T-helper 17 cell (primary cell): ENCODE measurements at regions not wholly inside any gene's neighbourhood (a gene's known extent, or its start where the extent isn't known, plus 50 kb on each side); places are given as distances from the start of the nearest gene placed in this dataset.

Source experiments
- ATAC-seq: fragments of 150-1000 bp; cut with Tn5 transposase; 2 replicates; pipeline ENCODE4 v1.10.0; 2021; ENCODE audit warnings: mild to moderate bottlenecking, moderate library complexity
- DNase-seq, 3 donors: peaks; one replicate each; pipeline versions ENCODE4 v3.0.0 to v3.0.0-alpha.2; 2020 to 2021
- H3K9me3 ChIP-seq: one replicate; pipeline ENCODE4 v1.7.0; 2013; ENCODE audit warnings: low read length, mild to moderate bottlenecking; ENCODE audit not compliant: control insufficient read depth, poor library complexity, severe bottlenecking
- H3K27ac Mint-ChIP-seq: one replicate; pipeline ENCODE4 v1.8.0; 2022; ENCODE audit warnings: mild to moderate bottlenecking, moderate library complexity, mixed read lengths
- H3K27me3 Mint-ChIP-seq: one replicate; pipeline ENCODE4 v1.8.0; 2022; ENCODE audit warnings: mixed read lengths
- H3K36me3 Mint-ChIP-seq: one replicate; pipeline ENCODE4 v1.8.0; 2022; ENCODE audit warnings: low read depth, mixed read lengths
- H3K4me1 Mint-ChIP-seq: one replicate; pipeline ENCODE4 v1.8.0; 2022; ENCODE audit warnings: mild to moderate bottlenecking, mixed read lengths
- H3K4me3 Mint-ChIP-seq: one replicate; pipeline ENCODE4 v1.8.0; 2022; ENCODE audit warnings: mild to moderate bottlenecking, moderate library complexity, mixed read lengths

GRCh38 chr15:69783211-69783610, 314.5 kb downstream of the TLE3 start:
- H3K9me3 ChIP-seq, result no peaks in the 10 kb centered on the region
- Mint-ChIP-seq H3K36me3 (peaks cover 2% of the 10 kb centered on the region), H3K4me3 (no peak overlapping the region), H3K27me3 (peaks cover 38% of the 10 kb centered on the region), H3K27ac (no peak overlapping the region), H3K4me1 (peaks cover 23% of the 10 kb centered on the region)
- DNase-seq (no peak), ATAC-seq (no peak)

GRCh38 chr15:69784798-69785566, 312.7 kb downstream of the TLE3 start:
- no peak for DNase-seq
- no peak for ATAC-seq
- no peak overlapping the region for H3K4me3 Mint-ChIP-seq
- peaks cover 2% of the 10 kb centered on the region for H3K36me3 Mint-ChIP-seq
- no peaks in the 10 kb centered on the region for H3K9me3 ChIP-seq
- peaks cover 25% of the 10 kb centered on the region for H3K4me1 Mint-ChIP-seq
- H3K27me3 Mint-ChIP-seq, result peaks cover 44% of the 10 kb centered on the region
- no peak overlapping the region for H3K27ac Mint-ChIP-seq

- ATAC-seq (no peak), DNase-seq (no peak)
- peaks cover 44% of the 10 kb centered on the region for H3K27me3 Mint-ChIP-seq
- H3K27ac Mint-ChIP-seq, result no peak overlapping the region
- no peak overlapping the region for H3K4me3 Mint-ChIP-seq
- H3K4me1 Mint-ChIP-seq, result peaks cover 25% of the 10 kb centered on the region
- H3K9me3 ChIP-seq, result no peaks in the 10 kb centered on the region
- peaks cover 2% of the 10 kb centered on the region for H3K36me3 Mint-ChIP-seq
These were observed 311.5 kb downstream of the TLE3 start for GRCh38 chr15:69786136-69786701.

- Mint-ChIP-seq H3K4me1 (peaks cover 10% of the 10 kb centered on the region), H3K4me3 (no peak overlapping the region), H3K27ac (no peak overlapping the region), H3K27me3 (peaks cover 42% of the 10 kb centered on the region), H3K36me3 (peaks cover 2% of the 10 kb centered on the region)
- DNase-seq (no peak), ATAC-seq (no peak)
- H3K9me3 ChIP-seq, result no peaks in the 10 kb centered on the region
These were observed 309.9 kb downstream of the TLE3 start for GRCh38 chr15:69787791-69788190.

- peaks cover 33% of the 10 kb centered on the region for H3K27me3 Mint-ChIP-seq
- H3K27ac Mint-ChIP-seq, result no peak overlapping the region
- H3K36me3 Mint-ChIP-seq, result no peaks in the 10 kb centered on the region
- DNase-seq (no peak), ATAC-seq (no peak)
- H3K4me3 Mint-ChIP-seq, result no peak overlapping the region
- H3K4me1 Mint-ChIP-seq, result peaks cover 4% of the 10 kb centered on the region
- no peaks in the 10 kb centered on the region for H3K9me3 ChIP-seq
These were observed 307.9 kb downstream of the TLE3 start for GRCh38 chr15:69789648-69790393.

- no peaks in the 10 kb centered on the region for H3K36me3 Mint-ChIP-seq
- no peak overlapping the region for H3K4me3 Mint-ChIP-seq
- no peaks in the 10 kb centered on the region for H3K9me3 ChIP-seq
- H3K27me3 Mint-ChIP-seq, result peaks cover 25% of the 10 kb centered on the region
- H3K4me1 Mint-ChIP-seq, result peaks cover 4% of the 10 kb centered on the region
- ATAC-seq, result no peak
- no peak overlapping the region for H3K27ac Mint-ChIP-seq
- no peak for DNase-seq
These were observed 307.1 kb downstream of the TLE3 start for GRCh38 chr15:69790632-69791031.

- Mint-ChIP-seq H3K27ac (no peak overlapping the region), H3K4me1 (peaks cover 4% of the 10 kb centered on the region), H3K4me3 (no peak overlapping the region), H3K36me3 (no peaks in the 10 kb centered on the region), H3K27me3 (peaks cover 11% of the 10 kb centered on the region)
- DNase-seq (no peak), ATAC-seq (no peak)
- H3K9me3 ChIP-seq, result no peaks in the 10 kb centered on the region
These were observed 304.9 kb downstream of the TLE3 start for GRCh38 chr15:69792823-69793222.

GRCh38 chr15:69793431-69793780, 304.3 kb downstream of the TLE3 start:
- peaks cover 16% of the 10 kb centered on the region for H3K27me3 Mint-ChIP-seq
- ATAC-seq (no peak), DNase-seq (no peak)
- H3K9me3 ChIP-seq, result no peaks in the 10 kb centered on the region
- H3K27ac Mint-ChIP-seq, result no peak overlapping the region
- no peaks in the 10 kb centered on the region for H3K36me3 Mint-ChIP-seq
- H3K4me3 Mint-ChIP-seq, result no peak overlapping the region
- peaks cover 4% of the 10 kb centered on the region for H3K4me1 Mint-ChIP-seq

GRCh38 chr15:69793781-69794451, 303.8 kb downstream of the TLE3 start:
- ATAC-seq (no peak), DNase-seq (no peak)
- Mint-ChIP-seq H3K27me3 (peaks cover 15% of the 10 kb centered on the region), H3K27ac (no peak overlapping the region), H3K4me3 (no peak overlapping the region), H3K36me3 (no peaks in the 10 kb centered on the region), H3K4me1 (peaks cover 4% of the 10 kb centered on the region)
- no peaks in the 10 kb centered on the region for H3K9me3 ChIP-seq

- Mint-ChIP-seq H3K27ac (no peak overlapping the region), H3K4me1 (peaks cover 4% of the 10 kb centered on the region), H3K4me3 (no peak overlapping the region), H3K27me3 (peaks cover 10% of the 10 kb centered on the region), H3K36me3 (no peaks in the 10 kb centered on the region)
- H3K9me3 ChIP-seq, result no peaks in the 10 kb centered on the region
- no peak for DNase-seq
- no peak for ATAC-seq
These were observed 302.9 kb downstream of the TLE3 start for GRCh38 chr15:69794645-69795469.

GRCh38 chr15:69795601-69796000, 302.1 kb downstream of the TLE3 start:
- no peak for DNase-seq
- no peak for ATAC-seq
- peaks cover 10% of the 10 kb centered on the region for H3K27me3 Mint-ChIP-seq
- no peaks in the 10 kb centered on the region for H3K4me1 Mint-ChIP-seq
- no peak overlapping the region for H3K4me3 Mint-ChIP-seq
- no peaks in the 10 kb centered on the region for H3K36me3 Mint-ChIP-seq
- no peak overlapping the region for H3K27ac Mint-ChIP-seq
- no peaks in the 10 kb centered on the region for H3K9me3 ChIP-seq

GRCh38 chr15:69797051-69797595, 300.6 kb downstream of the TLE3 start:
- ATAC-seq (no peak), DNase-seq (no peak)
- H3K4me1 Mint-ChIP-seq, result peaks cover 3% of the 10 kb centered on the region
- H3K4me3 Mint-ChIP-seq, result no peak overlapping the region
- H3K9me3 ChIP-seq, result no peaks in the 10 kb centered on the region
- H3K36me3 Mint-ChIP-seq, result no peaks in the 10 kb centered on the region
- no peak overlapping the region for H3K27ac Mint-ChIP-seq
- peaks cover 10% of the 10 kb centered on the region for H3K27me3 Mint-ChIP-seq
